HEK293T (cell line): ENCODE measurements at regions not wholly inside any gene's neighbourhood (a gene's known extent, or its start where the extent isn't known, plus 50 kb on each side); places are given as distances from the start of the nearest gene placed in this dataset.

Experiments used
- BHLHE40 ChIP-seq: fragments of 450-650 bp; IDR thresholded peaks from 2 replicates; pipeline ENCODE4 v1.6.1; 2016; ENCODE audit warnings: mild to moderate bottlenecking, moderate library complexity, borderline replicate concordance
- ELF4 ChIP-seq: fragments of 450-650 bp; IDR thresholded peaks from 2 replicates; pipeline ENCODE4 v1.6.1; 2017; ENCODE audit warnings: antibody characterized with exemption
- FOXM1 ChIP-seq: fragments of 450-650 bp; IDR thresholded peaks from 2 replicates; pipeline ENCODE4 v1.6.1; 2017; ENCODE audit warnings: mild to moderate bottlenecking, borderline replicate concordance
- HDGF ChIP-seq: fragments of 450-650 bp; IDR thresholded peaks from 2 replicates; pipeline ENCODE4 v1.6.1; 2017; ENCODE audit warnings: antibody characterized with exemption, borderline replicate concordance
- SUZ12 ChIP-seq: fragments of 450-650 bp; IDR thresholded peaks from 2 replicates; pipeline ENCODE4 v1.6.1; 2016; ENCODE audit warnings: mild to moderate bottlenecking
- TARDBP ChIP-seq: fragments of 450-650 bp; IDR thresholded peaks from 2 replicates; pipeline ENCODE4 v1.6.1; 2016
- ZNF384 ChIP-seq: fragments of 450-650 bp; IDR thresholded peaks from 2 replicates; pipeline ENCODE4 v1.6.1; 2016
- TF ChIP-seq, protein P1 (sequence below): fragments of 450-650 bp; IDR thresholded peaks from 2 replicates; pipeline ENCODE4 v1.6.1; 2016

DNA sequence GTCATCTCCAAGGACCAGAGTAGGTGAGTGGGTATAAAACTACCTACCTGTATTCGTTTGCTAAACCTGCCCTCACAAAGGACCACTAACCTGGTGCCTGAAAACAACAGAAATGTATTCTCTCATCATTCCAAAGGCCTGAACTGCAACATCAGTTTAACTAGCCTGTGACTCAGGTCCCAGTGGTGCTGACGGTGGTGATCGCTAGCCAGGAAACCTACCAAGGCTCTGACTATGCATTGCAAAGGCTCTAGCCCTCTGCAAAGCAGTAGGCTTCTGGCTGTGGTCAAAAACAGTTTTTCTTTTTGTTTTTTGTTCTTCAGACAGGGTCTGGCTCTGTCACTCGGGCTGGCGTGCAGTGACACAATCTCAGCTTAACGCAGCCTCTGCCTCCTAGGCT lies 107.5 kb downstream of the NPTX2 start:
- TF ChIP-seq BHLHE40 (no peak), SUZ12 (no peak), FOXM1 (no peak), HDGF (no peak), ELF4 (no peak), TARDBP (no peak), ZNF384 (no peak)
- TF ChIP-seq, protein P1, sequence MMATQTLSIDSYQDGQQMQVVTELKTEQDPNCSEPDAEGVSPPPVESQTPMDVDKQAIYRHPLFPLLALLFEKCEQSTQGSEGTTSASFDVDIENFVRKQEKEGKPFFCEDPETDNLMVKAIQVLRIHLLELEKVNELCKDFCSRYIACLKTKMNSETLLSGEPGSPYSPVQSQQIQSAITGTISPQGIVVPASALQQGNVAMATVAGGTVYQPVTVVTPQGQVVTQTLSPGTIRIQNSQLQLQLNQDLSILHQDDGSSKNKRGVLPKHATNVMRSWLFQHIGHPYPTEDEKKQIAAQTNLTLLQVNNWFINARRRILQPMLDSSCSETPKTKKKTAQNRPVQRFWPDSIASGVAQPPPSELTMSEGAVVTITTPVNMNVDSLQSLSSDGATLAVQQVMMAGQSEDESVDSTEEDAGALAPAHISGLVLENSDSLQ, result no peak
